ENCODE measurements at regions not wholly inside any gene's neighbourhood (a gene's known extent, or its start where the extent isn't known, plus 50 kb on each side); places are given as distances from the start of the nearest gene placed in this dataset.
"Not testable (repeated sequence)": the region's sequence is repeated elsewhere in the genome, so short reads cannot be mapped to it uniquely, and the experiment has no call there.

- Histone ChIP-seq H3K4me3 (ENCODE audit: low read depth, low read length) (no peak overlapping the region), H3K27me3 (replicated peaks) (no peaks in the 10 kb centered on the region), H3K27ac (no peak overlapping the region), H3K36me3 (replicated peaks) (no peaks in the 10 kb centered on the region)
- in situ Hi-C loops (cut with HindIII; ENCODE audit: low pct_ligation_motif_present, low sequenced_read_pairs): no loop called here
- DNase-seq: no peak
- no peak for TF ChIP-seq CTCF (IDR thresholded peaks at IDR 0.05; ENCODE audit: low read depth, low read length, missing control alignments)
Measured at GRCh38 chr7:4345004-4345403, 337.1 kb upstream of the FOXK1 start.

DNA sequence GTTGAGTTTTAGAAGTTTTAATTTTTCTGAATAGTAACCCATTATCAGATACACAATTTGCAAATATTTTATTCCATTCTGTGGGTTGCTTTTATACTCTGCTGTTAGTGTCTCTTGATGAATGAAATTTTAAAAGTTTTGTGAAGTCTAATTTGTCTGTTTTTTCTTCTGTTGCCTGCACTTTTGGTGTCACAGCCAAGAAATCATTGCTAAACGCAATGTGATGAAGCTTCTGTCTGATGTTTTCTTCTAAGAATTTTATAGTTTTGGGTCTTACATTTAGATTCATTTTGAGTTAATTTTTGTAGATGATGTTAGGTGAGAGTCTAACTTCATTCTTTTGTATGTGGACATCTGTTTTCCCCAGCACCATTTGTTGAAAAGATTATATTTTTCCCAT lies 330.0 kb upstream of the FOXK1 start:
- Histone ChIP-seq H3K36me3 (replicated peaks) (no peaks in the 10 kb centered on the region), H3K27me3 (replicated peaks) (no peaks in the 10 kb centered on the region), H3K27ac (no peak overlapping the region), H3K4me3 (ENCODE audit: low read depth, low read length) (no peak overlapping the region)
- no peak for DNase-seq
- in situ Hi-C loops (cut with HindIII; ENCODE audit: low pct_ligation_motif_present, low sequenced_read_pairs): no loop called here
- no peak for TF ChIP-seq CTCF (IDR thresholded peaks at IDR 0.05; ENCODE audit: low read depth, low read length, missing control alignments)

DNA sequence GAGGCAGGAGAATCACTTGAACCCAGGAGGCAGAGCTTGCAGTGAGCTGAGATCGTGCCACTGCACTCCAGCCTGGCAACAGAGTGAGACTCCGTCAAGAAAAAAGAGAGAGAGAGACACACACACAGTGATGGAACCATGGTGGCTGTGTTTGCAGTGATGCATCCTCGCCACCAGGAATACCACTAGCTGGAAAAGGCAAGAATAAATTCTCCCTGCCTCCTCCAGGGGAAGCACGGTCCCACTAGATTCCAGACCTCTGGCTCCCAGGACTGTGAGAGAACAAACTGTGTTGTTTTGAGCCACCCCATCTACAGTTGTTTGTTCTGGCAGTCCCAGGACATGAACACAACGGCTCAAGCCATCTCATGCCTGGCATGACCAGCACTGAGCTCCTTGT lies 320.3 kb upstream of the FOXK1 start:
- H3K4me3 ChIP-seq (ENCODE audit: low read depth, low read length): no peak overlapping the region
- DNase-seq: no peak
- in situ Hi-C loops (cut with HindIII; ENCODE audit: low pct_ligation_motif_present, low sequenced_read_pairs): no loop called here
- no peak for TF ChIP-seq CTCF (IDR thresholded peaks at IDR 0.05; ENCODE audit: low read depth, low read length, missing control alignments)
- no peak overlapping the region for H3K27ac ChIP-seq
- no peaks in the 10 kb centered on the region for H3K36me3 ChIP-seq (replicated peaks)
- no peaks in the 10 kb centered on the region for H3K27me3 ChIP-seq (replicated peaks)

DNA sequence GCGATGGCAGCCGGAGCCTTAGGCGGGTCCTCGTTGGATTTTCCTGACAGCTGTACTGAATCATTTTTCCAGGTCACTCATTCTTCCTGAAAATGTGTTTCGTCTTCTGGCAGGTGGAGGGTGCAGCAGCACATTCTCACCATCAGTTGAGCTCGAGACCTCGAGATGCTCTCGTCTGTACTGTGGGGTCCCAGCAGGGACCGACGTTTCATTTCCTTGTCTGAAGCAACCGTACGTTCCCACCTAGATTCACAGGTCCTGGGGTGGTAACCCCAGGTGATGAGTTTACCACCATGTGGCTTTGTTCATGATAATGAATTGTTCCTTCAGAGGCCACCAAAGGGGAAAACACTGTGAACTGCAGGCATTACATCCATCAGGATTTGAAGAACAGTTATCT lies 298.5 kb upstream of the FOXK1 start:
- H3K27me3 ChIP-seq (replicated peaks): no peaks in the 10 kb centered on the region
- in situ Hi-C loops (cut with HindIII; ENCODE audit: low pct_ligation_motif_present, low sequenced_read_pairs): no loop called here
- no peak for TF ChIP-seq CTCF (IDR thresholded peaks at IDR 0.05; ENCODE audit: low read depth, low read length, missing control alignments)
- no peaks in the 10 kb centered on the region for H3K36me3 ChIP-seq (replicated peaks)
- DNase-seq: no peak
- no peak overlapping the region for H3K27ac ChIP-seq
- no peak overlapping the region for H3K4me3 ChIP-seq (ENCODE audit: low read depth, low read length)

DNA sequence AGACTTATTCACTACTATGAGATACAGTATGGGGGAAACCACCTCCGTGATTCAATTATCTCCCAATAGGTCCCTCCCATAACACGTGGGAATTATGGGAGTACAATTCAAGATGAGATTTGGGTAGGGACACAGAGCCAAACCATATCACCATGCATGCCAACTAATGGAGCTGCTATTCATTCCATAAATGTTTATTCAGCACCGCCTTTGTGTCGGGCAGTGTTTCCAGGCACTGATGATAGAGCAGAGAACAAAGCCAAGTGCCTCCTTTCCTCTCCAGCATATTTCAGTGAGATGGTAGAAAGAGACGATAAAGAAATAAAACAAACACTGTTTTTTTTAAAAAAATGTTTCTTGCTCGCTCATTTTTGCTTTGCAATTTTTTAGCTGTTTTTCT lies 295.9 kb upstream of the FOXK1 start:
- Histone ChIP-seq H3K27ac (no peak overlapping the region), H3K4me3 (ENCODE audit: low read depth, low read length) (no peak overlapping the region), H3K27me3 (replicated peaks) (no peaks in the 10 kb centered on the region), H3K36me3 (replicated peaks) (no peaks in the 10 kb centered on the region)
- in situ Hi-C loops (cut with HindIII; ENCODE audit: low pct_ligation_motif_present, low sequenced_read_pairs): no loop called here
- TF ChIP-seq CTCF (IDR thresholded peaks at IDR 0.05; ENCODE audit: low read depth, low read length, missing control alignments): no peak
- DNase-seq: no peak

GRCh38 chr7:4391103-4391502 lies 291.0 kb upstream of the FOXK1 start:
- H3K27ac ChIP-seq; in situ Hi-C loops (cut with HindIII; ENCODE audit: low pct_ligation_motif_present, low sequenced_read_pairs); H3K27me3 ChIP-seq (replicated peaks); DNase-seq; H3K36me3 ChIP-seq (replicated peaks); H3K4me3 ChIP-seq (ENCODE audit: low read depth, low read length): not testable (repeated sequence)
